IPS-18c (cell line): ENCODE measurements at regions not wholly inside any gene's neighbourhood (a gene's known extent, or its start where the extent isn't known, plus 50 kb on each side); places are given as distances from the start of the nearest gene placed in this dataset.
A peak's percentile ranks its signal among the peaks of the same experiment; 100 is the strongest.
"Not testable (repeated sequence)": the region's sequence is repeated elsewhere in the genome, so short reads cannot be mapped to it uniquely, and the experiment has no call there.

Source experiments
- H3K4me3 ChIP-seq: 2 replicates; pipeline ENCODE4 v1.7.0; 2013; ENCODE audit warnings: low read depth, mild to moderate bottlenecking, low read length, moderate library complexity; ENCODE audit not compliant: insufficient read depth
- H3K9me3 ChIP-seq: one replicate; pipeline ENCODE4 v1.6.1; 2013; ENCODE audit warnings: mild to moderate bottlenecking, low read length, moderate library complexity; ENCODE audit not compliant: control insufficient read depth, insufficient read depth

GRCh38 chr6:44007818-44008621 is 119.2 kb downstream of the MRPL14 start:
- no peaks in the 10 kb centered on the region for H3K9me3 ChIP-seq
- no peak overlapping the region for H3K4me3 ChIP-seq

- no peaks in the 10 kb centered on the region for H3K9me3 ChIP-seq
- no peak overlapping the region for H3K4me3 ChIP-seq
Measured at GRCh38 chr6:44006872-44007303, 120.4 kb downstream of the MRPL14 start.

GRCh38 chr6:44006123-44006871 is 121.0 kb downstream of the MRPL14 start:
- no peaks in the 10 kb centered on the region for H3K9me3 ChIP-seq
- no peak overlapping the region for H3K4me3 ChIP-seq

- H3K4me3 ChIP-seq = no peak overlapping the region
- H3K9me3 ChIP-seq = no peaks in the 10 kb centered on the region
Measured at GRCh38 chr6:44005507-44005903, 121.7 kb downstream of the MRPL14 start.

- Histone ChIP-seq H3K9me3 (no peaks in the 10 kb centered on the region), H3K4me3 (no peak overlapping the region)
Measured at GRCh38 chr6:44004625-44005506, 122.4 kb downstream of the MRPL14 start.

GRCh38 chr6:44004136-44004535 is 123.1 kb downstream of the MRPL14 start:
- H3K4me3 ChIP-seq = no peak overlapping the region

GRCh38 chr6:44003345-44004061 is 123.7 kb downstream of the MRPL14 start:
- Histone ChIP-seq H3K4me3 (peak overlapping the region; percentile 55; the same call in 1 of the 2 replicates), H3K9me3 (no peaks in the 10 kb centered on the region)

More at GRCh38 chr6:44004136-44004535, 123.1 kb downstream of the MRPL14 start:
- H3K9me3 ChIP-seq = no peaks in the 10 kb centered on the region

GRCh38 chr6:44002593-44003344 is 124.5 kb downstream of the MRPL14 start:
- H3K4me3 ChIP-seq = peak overlapping the region; percentile 55
- no peaks in the 10 kb centered on the region for H3K9me3 ChIP-seq

- H3K4me3 ChIP-seq = peak overlapping the region; percentile 55; the same call in 1 of the 2 replicates
- no peaks in the 10 kb centered on the region for H3K9me3 ChIP-seq
Measured at GRCh38 chr6:44002067-44002592, 125.1 kb downstream of the MRPL14 start.

GRCh38 chr6:44001318-44002066 is 125.8 kb downstream of the MRPL14 start:
- Histone ChIP-seq H3K4me3 (peak overlapping the region; percentile 16; the same call in 1 of the 2 replicates), H3K9me3 (no peaks in the 10 kb centered on the region)

GRCh38 chr6:44000164-44000842 is 126.9 kb downstream of the MRPL14 start:
- no peaks in the 10 kb centered on the region for H3K9me3 ChIP-seq
- no peak overlapping the region; the same call in 1 of the 2 replicates for H3K4me3 ChIP-seq

- Histone ChIP-seq H3K4me3 (no peak overlapping the region; the same call in 1 of the 2 replicates), H3K9me3 (no peaks in the 10 kb centered on the region)
Measured at GRCh38 chr6:43999628-44000027, 127.6 kb downstream of the MRPL14 start.

- H3K4me3 ChIP-seq, H3K9me3 ChIP-seq: not testable (repeated sequence)
Measured at GRCh38 chr6:43998592-43999243, 128.5 kb downstream of the MRPL14 start.

- H3K9me3 ChIP-seq, H3K4me3 ChIP-seq: not testable (repeated sequence)
Measured at GRCh38 chr6:43997990-43998585, 129.2 kb downstream of the MRPL14 start.
